Neural progenitor cell (in vitro differentiated cells): ENCODE measurements at regions not wholly inside any gene's neighbourhood (a gene's known extent, or its start where the extent isn't known, plus 50 kb on each side); places are given as distances from the start of the nearest gene placed in this dataset.

Experiments
- DNase-seq: peaks from one replicate; pipeline ENCODE4 v3.0.0-alpha.2; 2016; ENCODE audit warnings: low spot score
- H2AFZ ChIP-seq: fragments of 200-600 bp; sonication (generic); replicated peaks from 2 replicates; pipeline ENCODE4 v1.6.1; 2016; ENCODE audit warnings: antibody characterized with exemption
- H3F3A ChIP-seq: fragments of 200-600 bp; sonication (generic); 2 replicates; pipeline ENCODE4 v1.6.1; 2016; ENCODE audit warnings: antibody characterized with exemption, low read depth
- H3K27ac ChIP-seq: fragments of 200-600 bp; sonication (generic); 2 replicates; pipeline ENCODE4 v1.5.1; 2016; ENCODE audit warnings: mild to moderate bottlenecking
- H3K27me3 ChIP-seq: fragments of 200-600 bp; sonication (generic); 2 replicates; pipeline ENCODE4 v1.6.1; 2016; ENCODE audit warnings: mild to moderate bottlenecking, moderate library complexity
- H3K36me3 ChIP-seq: fragments of 200-600 bp; sonication (generic); 2 replicates; pipeline ENCODE4 v1.5.1; 2016
- H3K4me1 ChIP-seq: fragments of 200-600 bp; sonication (generic); 2 replicates; pipeline ENCODE4 v1.6.1; 2016; ENCODE audit warnings: mixed run types
- H3K4me2 ChIP-seq: fragments of 200-600 bp; sonication (generic); 2 replicates; pipeline ENCODE4 v1.6.1; 2016
- H3K4me3 ChIP-seq: fragments of 200-600 bp; sonication (generic); 2 replicates; pipeline ENCODE4 v1.5.1; 2016
- H3K79me2 ChIP-seq: fragments of 200-600 bp; sonication (generic); 2 replicates; pipeline ENCODE4 v1.6.1; 2016; ENCODE audit warnings: low read depth
- H3K9ac ChIP-seq: fragments of 200-600 bp; sonication (generic); 2 replicates; pipeline ENCODE4 v1.6.1; 2016
- H3K9me3 ChIP-seq: fragments of 200-600 bp; sonication (generic); 2 replicates; pipeline ENCODE4 v1.5.1; 2016; ENCODE audit warnings: low read depth
- H4K20me1 ChIP-seq: fragments of 200-600 bp; sonication (generic); 2 replicates; pipeline ENCODE4 v1.6.1; 2016; ENCODE audit warnings: low read depth
- H3K27ac Mint-ChIP-seq: 3 replicates; pipeline ENCODE4 v1.8.0; 2021; ENCODE audit warnings: mixed read lengths
- H3K27me3 Mint-ChIP-seq: 2 replicates; pipeline ENCODE4 v1.8.0; 2022; ENCODE audit warnings: low read depth, mild to moderate bottlenecking, inconsistent platforms, moderate library complexity, mixed read lengths; ENCODE audit not compliant: insufficient read depth
- H3K36me3 Mint-ChIP-seq: 3 replicates; pipeline ENCODE4 v1.8.0; 2021; ENCODE audit warnings: mixed read lengths
- H3K4me1 Mint-ChIP-seq: 3 replicates; pipeline ENCODE4 v1.8.0; 2021; ENCODE audit warnings: mixed read lengths
- H3K4me3 Mint-ChIP-seq: 3 replicates; pipeline ENCODE4 v1.8.0; 2021; ENCODE audit warnings: mild to moderate bottlenecking, moderate library complexity, mixed read lengths
- H3K9me3 Mint-ChIP-seq: 3 replicates; pipeline ENCODE4 v1.8.0; 2020; ENCODE audit warnings: mixed read lengths
- CTCF ChIP-seq: fragments of 200-600 bp; sonication (generic); IDR thresholded peaks from 2 replicates; pipeline ENCODE4 v1.5.1; 2017; ENCODE audit warnings: antibody characterized with exemption, mild to moderate bottlenecking
- EZH2 ChIP-seq: fragments of 200-600 bp; sonication (generic); IDR thresholded peaks from 2 replicates; pipeline ENCODE4 v1.6.1; 2017; ENCODE audit warnings: antibody characterized with exemption, mild to moderate bottlenecking, moderate library complexity
- EZH2phosphoT487 ChIP-seq: fragments of 200-600 bp; sonication (generic); IDR thresholded peaks from 2 replicates; pipeline ENCODE4 v1.6.1; 2017; ENCODE audit warnings: antibody characterized with exemption

DNA sequence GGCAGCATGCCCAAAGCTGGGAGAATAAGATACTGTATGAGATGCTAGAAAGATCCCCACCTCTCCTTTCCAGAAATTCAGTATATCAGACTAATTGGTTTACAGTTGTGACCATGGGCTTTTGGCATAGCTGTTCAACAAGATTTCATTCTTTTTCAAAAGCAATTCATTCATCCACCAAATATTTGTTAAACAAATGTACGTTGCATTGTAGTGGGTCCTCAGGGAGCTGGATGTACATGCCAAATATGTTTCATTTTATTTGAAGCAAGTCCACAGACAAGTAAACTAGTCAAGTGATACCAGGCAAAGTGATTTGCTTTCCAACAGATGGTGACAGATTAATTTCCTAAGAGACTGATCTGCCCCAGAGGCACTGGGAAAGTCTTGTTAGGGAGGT, 85.8 kb upstream of the ESR1 start:
- H3K36me3 ChIP-seq, result no peaks in the 10 kb centered on the region
- no peaks in the 10 kb centered on the region for H3K36me3 Mint-ChIP-seq
- H3K9me3 ChIP-seq, result no peaks in the 10 kb centered on the region
- TF ChIP-seq EZH2phosphoT487 (no peak), CTCF (no peak), EZH2 (no peak)
- H3K27ac ChIP-seq, result no peak overlapping the region
- H3K9ac ChIP-seq, result no peak overlapping the region
- no peaks in the 10 kb centered on the region for H3K79me2 ChIP-seq
- no peaks in the 10 kb centered on the region for H3F3A ChIP-seq
- H3K27me3 Mint-ChIP-seq, result no peaks in the 10 kb centered on the region
- H3K4me3 ChIP-seq, result no peak overlapping the region
- H2AFZ ChIP-seq, result no peak overlapping the region
- H3K27me3 ChIP-seq, result no peaks in the 10 kb centered on the region
- H3K27ac Mint-ChIP-seq, result no peak overlapping the region
- no peak overlapping the region for H3K4me2 ChIP-seq
- no peak for DNase-seq
- H4K20me1 ChIP-seq, result no peaks in the 10 kb centered on the region
- no peaks in the 10 kb centered on the region for H3K9me3 Mint-ChIP-seq
- H3K4me3 Mint-ChIP-seq, result no peak overlapping the region
- no peaks in the 10 kb centered on the region for H3K4me1 ChIP-seq
- no peaks in the 10 kb centered on the region for H3K4me1 Mint-ChIP-seq

DNA sequence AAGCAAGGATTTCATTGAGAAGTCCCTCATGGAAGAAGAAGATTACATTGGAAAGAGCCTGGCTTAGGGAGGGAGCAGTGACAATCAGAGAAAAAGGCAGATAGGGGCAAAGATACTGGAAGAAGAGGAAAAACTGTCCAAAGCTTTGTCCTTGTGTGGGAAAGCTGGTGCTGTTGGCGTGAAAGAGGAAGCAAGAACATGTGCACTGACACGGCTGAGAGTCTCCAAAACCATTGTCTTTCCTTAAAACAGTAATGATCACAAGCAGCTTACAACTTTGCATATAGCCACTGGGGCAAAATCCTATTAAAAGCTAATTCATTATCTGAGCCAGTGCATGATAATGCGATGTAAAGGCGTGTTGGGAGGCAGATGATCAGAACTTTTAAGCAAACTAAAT, 85.1 kb upstream of the ESR1 start:
- Histone ChIP-seq H2AFZ (no peak overlapping the region), H3K27ac (no peak overlapping the region), H3K9me3 (no peaks in the 10 kb centered on the region), H3K4me1 (no peaks in the 10 kb centered on the region), H3K36me3 (no peaks in the 10 kb centered on the region), H3K9ac (no peak overlapping the region), H3K4me2 (no peak overlapping the region), H4K20me1 (no peaks in the 10 kb centered on the region), H3K27me3 (no peaks in the 10 kb centered on the region), H3K4me3 (no peak overlapping the region), H3F3A (no peaks in the 10 kb centered on the region), H3K79me2 (no peaks in the 10 kb centered on the region)
- DNase-seq, result no peak
- H3K27ac Mint-ChIP-seq, result no peak overlapping the region
- no peaks in the 10 kb centered on the region for H3K4me1 Mint-ChIP-seq
- H3K36me3 Mint-ChIP-seq, result no peaks in the 10 kb centered on the region
- H3K27me3 Mint-ChIP-seq, result no peaks in the 10 kb centered on the region
- H3K4me3 Mint-ChIP-seq, result no peak overlapping the region
- no peaks in the 10 kb centered on the region for H3K9me3 Mint-ChIP-seq
- TF ChIP-seq EZH2 (no peak), EZH2phosphoT487 (no peak), CTCF (no peak)

DNA sequence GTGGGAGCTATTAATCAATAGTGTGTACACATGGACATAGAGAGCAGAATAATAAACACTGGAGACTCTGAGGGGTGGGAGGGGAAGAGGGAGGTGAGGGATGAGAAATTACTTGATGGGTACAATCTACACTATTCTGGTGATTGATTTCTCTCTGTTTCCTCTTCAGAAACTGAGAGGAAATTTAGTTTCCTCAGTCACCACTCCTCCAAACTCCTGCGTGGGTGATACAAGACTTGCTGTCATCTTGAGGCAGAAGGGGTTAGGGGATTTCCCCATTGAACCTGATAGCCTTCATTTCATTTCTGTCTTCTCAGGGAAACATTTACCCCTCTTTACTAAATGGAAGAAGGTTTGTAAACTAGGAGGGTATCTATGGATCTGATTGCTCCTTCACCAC, 84.3 kb upstream of the ESR1 start:
- Histone ChIP-seq H4K20me1 (no peaks in the 10 kb centered on the region), H3K27me3 (no peaks in the 10 kb centered on the region), H3K36me3 (no peaks in the 10 kb centered on the region), H3F3A (no peaks in the 10 kb centered on the region), H3K4me3 (no peak overlapping the region), H3K4me1 (no peaks in the 10 kb centered on the region), H3K79me2 (no peaks in the 10 kb centered on the region), H3K4me2 (no peak overlapping the region), H3K9me3 (no peaks in the 10 kb centered on the region), H2AFZ (no peak overlapping the region), H3K27ac (no peak overlapping the region), H3K9ac (no peak overlapping the region)
- TF ChIP-seq CTCF, result no peak
- TF ChIP-seq EZH2phosphoT487, result no peak
- TF ChIP-seq EZH2, result no peak
- H3K4me1 Mint-ChIP-seq, result no peaks in the 10 kb centered on the region
- H3K36me3 Mint-ChIP-seq, result no peaks in the 10 kb centered on the region
- no peaks in the 10 kb centered on the region for H3K9me3 Mint-ChIP-seq
- H3K27ac Mint-ChIP-seq, result no peak overlapping the region
- H3K27me3 Mint-ChIP-seq, result no peaks in the 10 kb centered on the region
- no peak for DNase-seq
- no peak overlapping the region for H3K4me3 Mint-ChIP-seq
